GM12878 (cell line): ENCODE measurements at regions not wholly inside any gene's neighbourhood (a gene's known extent, or its start where the extent isn't known, plus 50 kb on each side); places are given as distances from the start of the nearest gene placed in this dataset.

Experiments
- ATAC-seq: fragments of 200-7000 bp; cut with Tn5 transposase; 3 replicates; pipeline ENCODE4 v1.9.1; 2020; ENCODE audit warnings: mild to moderate bottlenecking, moderate library complexity
- BruUV-seq: library from RNA; stranded (reverse); fragments of 400-500 nt; replicated peaks from 2 replicates; lab custom pipeline; 2021; lab: Mats Ljungman, UMichigan
- CTCF ChIA-PET: fragments of 300-600 bp; sonication (Branson Sonifier 250); formaldehyde crosslinking; extraction: SDS; loops from one replicate; lab custom pipeline; 2021; ENCODE audit warnings: inconsistent platforms; lab: Yijun Ruan, JAX
- POLR2A ChIA-PET: fragments of 350-600 bp; formaldehyde crosslinking; extraction: SDS; loops from one replicate; lab custom pipeline; 2021; ENCODE audit warnings: inconsistent platforms; lab: Charles Lee
- RAD21 ChIA-PET: fragments of 300-600 bp; sonication (Branson Sonifier 250); formaldehyde crosslinking; loops from one replicate; lab custom pipeline; 2023; ENCODE audit warnings: antibody characterized with exemption; ENCODE audit not compliant: unreplicated experiment; lab: Charles Lee
- SMC1A ChIA-PET: fragments of 300-600 bp; sonication (Branson Sonifier 250); formaldehyde crosslinking; loops from one replicate; lab custom pipeline; 2023; ENCODE audit not compliant: unreplicated experiment, uncharacterized antibody; lab: Charles Lee
- DNase-seq: peaks from one replicate; pipeline ENCODE4 v3.0.0-alpha.2; 2011; ENCODE audit warnings: low read depth, low spot score
- FAIRE-seq: peaks from 3 replicates; lab custom pipeline; 2011; peaks lifted over from hg19 to GRCh38; lab: Jason Lieb, UNC
- H2AFZ ChIP-seq: 2 replicates; pipeline ENCODE4 v1.6.0; 2011; ENCODE audit warnings: low read depth, low read length, control low read depth; ENCODE audit not compliant: control insufficient read depth
- H3K27ac ChIP-seq: 2 replicates; pipeline ENCODE4 v1.5.1; 2011; ENCODE audit warnings: control low read depth; ENCODE audit not compliant: control insufficient read depth, insufficient read depth
- H3K27me3 ChIP-seq, 2 experiments: replicated peaks in 1 of 2; 2 replicates each; pipeline versions ENCODE4 v1.6.0 to v1.6.1; 2011; ENCODE audit warnings: low read length in 1 of 2; ENCODE audit not compliant: control insufficient read depth in 2 of 2, insufficient read depth in 2 of 2
- H3K36me3 ChIP-seq, 2 experiments: 2 replicates each; pipeline ENCODE4 v1.5.1; 2011; ENCODE audit warnings: low read length in 1 of 2; ENCODE audit not compliant: control insufficient read depth in 2 of 2, insufficient read depth in 2 of 2
- H3K4me1 ChIP-seq: 2 replicates; pipeline ENCODE4 v1.6.1; 2011; ENCODE audit warnings: mild to moderate bottlenecking, low read length, moderate library complexity, mixed read lengths; ENCODE audit not compliant: control insufficient read depth, insufficient read depth
- H3K4me2 ChIP-seq: 2 replicates; pipeline ENCODE4 v1.6.0; 2011; ENCODE audit warnings: control low read depth; ENCODE audit not compliant: control insufficient read depth, insufficient read depth
- H3K4me3 ChIP-seq: fragments of 200-600 bp; sonication (generic); 2 replicates; pipeline ENCODE4 v1.5.1; 2016
- H3K79me2 ChIP-seq: 2 replicates; pipeline ENCODE4 v1.6.0; 2011; ENCODE audit warnings: low read length; ENCODE audit not compliant: control insufficient read depth, insufficient read depth
- H3K9ac ChIP-seq: 2 replicates; pipeline ENCODE4 v1.8.0; 2011; ENCODE audit warnings: low read length, control low read depth, mixed read lengths; ENCODE audit not compliant: control insufficient read depth, insufficient read depth
- H3K9me3 ChIP-seq: replicated peaks from 3 replicates; pipeline ENCODE4 v1.5.1; 2011; ENCODE audit warnings: mild to moderate bottlenecking, low read length; ENCODE audit not compliant: control insufficient read depth, insufficient read depth
- H4K20me1 ChIP-seq: 2 replicates; pipeline ENCODE4 v1.6.0; 2011; ENCODE audit not compliant: control insufficient read depth, insufficient read depth
- CBFB ChIP-seq: IDR thresholded peaks from 2 replicates; pipeline ENCODE4 v1.6.1; 2016; ENCODE audit warnings: antibody characterized with exemption, low read depth
- FOS ChIP-seq: IDR thresholded peaks from 3 replicates; pipeline ENCODE4 v1.6.1; 2011; ENCODE audit warnings: borderline replicate concordance; ENCODE audit not compliant: insufficient read length; ENCODE audit errors: extremely low read depth
- HDAC6 ChIP-seq: fragments of 200-600 bp; sonication (generic); IDR thresholded peaks from one replicate; pipeline ENCODE4 v1.8.0; 2017; ENCODE audit warnings: antibody characterized with exemption; ENCODE audit not compliant: unreplicated experiment
- MEF2B ChIP-seq: fragments of 450-650 bp; IDR thresholded peaks from 2 replicates; pipeline ENCODE4 v1.6.1; 2018; ENCODE audit warnings: mild to moderate bottlenecking, moderate library complexity; ENCODE audit not compliant: partially characterized antibody, poor library complexity, severe bottlenecking
- MYB ChIP-seq: fragments of 150-350 bp; IDR thresholded peaks from 2 replicates; pipeline ENCODE4 v1.6.1; 2014; ENCODE audit warnings: mild to moderate bottlenecking, low read depth, low read length, borderline replicate concordance
- MYC ChIP-seq: IDR thresholded peaks from 2 replicates; pipeline ENCODE4 v1.6.1; 2011; ENCODE audit warnings: mild to moderate bottlenecking, low read length, moderate library complexity, inconsistent platforms; ENCODE audit not compliant: insufficient read depth, insufficient replicate concordance, insufficient read length, severe bottlenecking
- RB1 ChIP-seq: fragments of 450-650 bp; formaldehyde crosslinking; IDR thresholded peaks from 2 replicates; pipeline ENCODE4 v1.6.1; 2017; ENCODE audit warnings: mild to moderate bottlenecking, borderline replicate concordance
- RUNX3 ChIP-seq: IDR thresholded peaks from 2 replicates; pipeline ENCODE4 v1.6.1; 2012; ENCODE audit warnings: low read length, inconsistent platforms
- SIX5 ChIP-seq: IDR thresholded peaks from 2 replicates; pipeline ENCODE4 v1.6.1; 2011; ENCODE audit warnings: mild to moderate bottlenecking, low read depth, low read length, moderate library complexity; ENCODE audit not compliant: severe bottlenecking
- SMC3 ChIP-seq: IDR thresholded peaks from 2 replicates; pipeline ENCODE4 v1.6.1; 2011; ENCODE audit warnings: low read length, improper control_type of control experiment, borderline replicate concordance
- WRNIP1 ChIP-seq: IDR thresholded peaks from 2 replicates; pipeline ENCODE4 v1.6.1; 2011; ENCODE audit warnings: low read depth, low read length, improper control_type of control experiment, borderline replicate concordance
- ZBTB40 ChIP-seq: fragments of 450-650 bp; IDR thresholded peaks from 2 replicates; pipeline ENCODE4 v1.6.1; 2016; ENCODE audit warnings: mild to moderate bottlenecking, moderate library complexity, borderline replicate concordance
- WGBS: methylation state at CpG from one replicate; pipeline ENCODE4 v1.1.6; 2016; ENCODE audit warnings: low lambda C conversion rate; ENCODE audit not compliant: insufficient replicate concordance, insufficient coverage; ENCODE audit errors: missing lambda C conversion rate; 5-methylcytosine and 5-hydroxymethylcytosine counted together
- in situ Hi-C: fragments of 300-500 bp; cut with MboI; formaldehyde crosslinking; loops from 9 replicates; pipeline ENCODE4 v1.14.3; 2018; ENCODE audit warnings: mixed read lengths
- intact Hi-C: fragments of 100-400 bp; cut with micrococcal nuclease; formaldehyde crosslinking; loops from one replicate; pipeline ENCODE4 v1.14.2; 2022; ENCODE audit not compliant: unreplicated experiment
- TF ChIP-seq, protein P1 (sequence below): IDR thresholded peaks from 2 replicates; pipeline ENCODE4 v1.6.1; 2012; ENCODE audit warnings: mild to moderate bottlenecking, low read depth, low read length

- SMC1A ChIA-PET, result no interaction called here
- no peak overlapping the region for H3K27ac ChIP-seq
- no peaks in the 10 kb centered on the region for H3K36me3 ChIP-seq
- H3K9me3 ChIP-seq, result no peaks in the 10 kb centered on the region
- TF ChIP-seq SMC3 (no peak), ZBTB40 (no peak), RB1 (no peak), MEF2B (no peak), MYB (no peak), FOS (no peak), CBFB (no peak), HDAC6 (no peak), MYC (no peak), WRNIP1 (no peak), SIX5 (no peak), RUNX3 (no peak)
- TF ChIP-seq, protein P1, sequence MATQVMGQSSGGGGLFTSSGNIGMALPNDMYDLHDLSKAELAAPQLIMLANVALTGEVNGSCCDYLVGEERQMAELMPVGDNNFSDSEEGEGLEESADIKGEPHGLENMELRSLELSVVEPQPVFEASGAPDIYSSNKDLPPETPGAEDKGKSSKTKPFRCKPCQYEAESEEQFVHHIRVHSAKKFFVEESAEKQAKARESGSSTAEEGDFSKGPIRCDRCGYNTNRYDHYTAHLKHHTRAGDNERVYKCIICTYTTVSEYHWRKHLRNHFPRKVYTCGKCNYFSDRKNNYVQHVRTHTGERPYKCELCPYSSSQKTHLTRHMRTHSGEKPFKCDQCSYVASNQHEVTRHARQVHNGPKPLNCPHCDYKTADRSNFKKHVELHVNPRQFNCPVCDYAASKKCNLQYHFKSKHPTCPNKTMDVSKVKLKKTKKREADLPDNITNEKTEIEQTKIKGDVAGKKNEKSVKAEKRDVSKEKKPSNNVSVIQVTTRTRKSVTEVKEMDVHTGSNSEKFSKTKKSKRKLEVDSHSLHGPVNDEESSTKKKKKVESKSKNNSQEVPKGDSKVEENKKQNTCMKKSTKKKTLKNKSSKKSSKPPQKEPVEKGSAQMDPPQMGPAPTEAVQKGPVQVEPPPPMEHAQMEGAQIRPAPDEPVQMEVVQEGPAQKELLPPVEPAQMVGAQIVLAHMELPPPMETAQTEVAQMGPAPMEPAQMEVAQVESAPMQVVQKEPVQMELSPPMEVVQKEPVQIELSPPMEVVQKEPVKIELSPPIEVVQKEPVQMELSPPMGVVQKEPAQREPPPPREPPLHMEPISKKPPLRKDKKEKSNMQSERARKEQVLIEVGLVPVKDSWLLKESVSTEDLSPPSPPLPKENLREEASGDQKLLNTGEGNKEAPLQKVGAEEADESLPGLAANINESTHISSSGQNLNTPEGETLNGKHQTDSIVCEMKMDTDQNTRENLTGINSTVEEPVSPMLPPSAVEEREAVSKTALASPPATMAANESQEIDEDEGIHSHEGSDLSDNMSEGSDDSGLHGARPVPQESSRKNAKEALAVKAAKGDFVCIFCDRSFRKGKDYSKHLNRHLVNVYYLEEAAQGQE, result no peak
- CTCF ChIA-PET, result no interaction called here
- H3K9ac ChIP-seq, result no peak overlapping the region
- in situ Hi-C loops (no loop called here), intact Hi-C loops (no loop called here)
- H4K20me1 ChIP-seq, result no peaks in the 10 kb centered on the region
- RAD21 ChIA-PET, result no interaction called here
- 11% methylated on average over 7 of the region's 7 CpGs for WGBS
- no peak for DNase-seq
- no peak for FAIRE-seq
- ATAC-seq, result no peak
- H3K4me3 ChIP-seq, result no peak overlapping the region
- H3K79me2 ChIP-seq, result no peaks in the 10 kb centered on the region
- H2AFZ ChIP-seq, result no peak overlapping the region
- POLR2A ChIA-PET, result no interaction called here
- H3K4me2 ChIP-seq, result no peak overlapping the region
- no peaks in the 10 kb centered on the region for H3K27me3 ChIP-seq
- no peaks in the 10 kb centered on the region; the same call in 1 of the 2 replicates for H3K4me1 ChIP-seq
- no TSS peak for BruUV-seq
These were observed 301.0 kb upstream of the SLC35B3 start for GRCh38 chr6:8736156-8736895.
